ENCODE measurements at regions not wholly inside any gene's neighbourhood (a gene's known extent, or its start where the extent isn't known, plus 50 kb on each side); places are given as distances from the start of the nearest gene placed in this dataset.

GRCh38 chr4:177008071-177008835, 215.5 kb upstream of the VEGFC start:
- no peak for TF ChIP-seq CTCF (IDR thresholded peaks at IDR 0.05; ENCODE audit: low read depth, low read length)
- TF ChIP-seq EZH2phosphoT487 (IDR thresholded peaks at IDR 0.05; ENCODE audit: low read depth), result no peak
